ENCODE measurements at regions not wholly inside any gene's neighbourhood (a gene's known extent, or its start where the extent isn't known, plus 50 kb on each side); places are given as distances from the start of the nearest gene placed in this dataset.

GRCh38 chr12:115872919-115873357, 404.6 kb downstream of the MED13L start:
- no peak overlapping the region for H3K56ac ChIP-seq (replicated peaks; ENCODE audit: insufficient read length, low read depth, low read length)
- peak overlapping the region; percentile 79 for H3K27ac ChIP-seq (ENCODE audit: low read depth, low read length)
- H4K20me1 ChIP-seq (replicated peaks in 1 of 2; ENCODE audit: control insufficient read depth in 1 of 2, insufficient read depth in 2 of 2, low read length in 2 of 2) = no peaks in the 10 kb centered on the region
- no peak overlapping the region for H2BK15ac ChIP-seq (ENCODE audit: low read length)
- DNase-seq (ENCODE audit: low read depth in 1 of 2, low spot score in 2 of 2) = no peak
- 45% methylated on average over 4 of the region's 4 CpGs; no CpG with 5 or more reads in 1 of the 2 experiments for WGBS, 2 experiments (ENCODE audit: extremely low coverage in 1 of 2, insufficient coverage in 1 of 2, insufficient read length in 1 of 2, insufficient replicate concordance in 2 of 2, low coverage in 1 of 2, low lambda C conversion rate in 2 of 2, missing lambda C conversion rate in 1 of 2)
- no peak overlapping the region for H3K4ac ChIP-seq (replicated peaks; ENCODE audit: insufficient read length, low read depth, low read length)
- no peak overlapping the region; the same call in 1 of the 2 replicates for H2BK20ac ChIP-seq (ENCODE audit: low read length)
- no peaks in the 10 kb centered on the region for H3K23me2 ChIP-seq (ENCODE audit: low read depth, low read length)
- H3K79me1 ChIP-seq (ENCODE audit: low read depth, low read length) = no peaks in the 10 kb centered on the region
- H3K14ac ChIP-seq (ENCODE audit: insufficient read length) = no peak overlapping the region
- no peak overlapping the region for H3K23ac ChIP-seq (ENCODE audit: insufficient read length)
- peak overlapping the region; percentile 36; the same call in 1 of the 2 replicates for H2AFZ ChIP-seq (ENCODE audit: low read length)
- no peak overlapping the region for H2AK5ac ChIP-seq (ENCODE audit: low read depth, low read length)
- H3K36me3 ChIP-seq (ENCODE audit: control insufficient read depth in 2 of 4, insufficient read depth in 4 of 4, low read length in 3 of 4) = no peaks in the 10 kb centered on the region
- H3K4me1 ChIP-seq (replicated peaks in 1 of 4; ENCODE audit: control insufficient read depth in 3 of 4, insufficient read depth in 4 of 4, low read length in 3 of 4) = peaks cover 11 to 23% (median 16%) of the 10 kb centered on the region in 4 experiments
- H3K9ac ChIP-seq (replicated peaks in 1 of 4; ENCODE audit: extremely low read depth in 1 of 4, low read depth in 3 of 4, low read length in 3 of 4) = peak overlapping the region in 2 of 4 experiments; percentile 26 to 34; a peak in 2 of 7 replicates
- H2BK5ac ChIP-seq (ENCODE audit: low read depth, low read length) = peak overlapping the region; percentile 84; the same call in 1 of the 2 replicates
- peak; percentile 48 for FAIRE-seq
- H3K4me3 ChIP-seq (ENCODE audit: extremely low read depth in 1 of 4, insufficient read depth in 2 of 4, low read depth in 3 of 4, low read length in 4 of 4) = peak overlapping the region in 1 of 4 experiments; percentile 39; a peak in 1 of 8 replicates
- ChIA-PET POLR2A (ENCODE audit: partially characterized antibody) (interaction anchor here (0.6 to 1.8 kb wide), 6 partner anchors 12 to 1074 kb away, joined by 3 to 8 read pairs (median 4); no protein-coding TSS in a partner anchor), CTCF (ENCODE audit: partially characterized antibody) (interaction anchor here (0.6 to 5.5 kb wide), 12 partner anchors 8 to 1892 kb away, joined by 3 to 35 read pairs (median 6); no protein-coding TSS in a partner anchor)
- H3K18ac ChIP-seq (ENCODE audit: extremely low read depth, low read length) = peak overlapping the region; percentile 72; the same call in 1 of the 2 replicates
- peak overlapping the region; percentile 20 for H4K5ac ChIP-seq (ENCODE audit: insufficient read length, low read depth, low read length)
- no peaks in the 10 kb centered on the region for H3K79me2 ChIP-seq (ENCODE audit: control insufficient read depth in 1 of 2, insufficient read depth in 2 of 2, low read length in 2 of 2)
- peak overlapping the region; percentile 45 to 49 for H3K4me2 ChIP-seq (ENCODE audit: insufficient read depth in 1 of 2, low read depth in 2 of 2, low read length in 2 of 2)
- no peak overlapping the region for H2BK120ac ChIP-seq (replicated peaks; ENCODE audit: low read depth, low read length)
- no peaks in the 10 kb centered on the region for H3K27me3 ChIP-seq (replicated peaks in 1 of 4; ENCODE audit: control insufficient read depth in 3 of 4, extremely low read depth in 1 of 4, insufficient read depth in 3 of 4, low read length in 3 of 4)
- H2BK12ac ChIP-seq (ENCODE audit: low read depth, low read length) = peak overlapping the region; percentile 93; the same call in 1 of the 2 replicates
- H4K91ac ChIP-seq (replicated peaks; ENCODE audit: insufficient read length, low read length) = peak overlapping the region; percentile 1
- no peaks in the 10 kb centered on the region for H3K9me3 ChIP-seq (ENCODE audit: insufficient read depth in 2 of 2, low read depth in 1 of 2, low read length in 1 of 2)
- H4K8ac ChIP-seq (ENCODE audit: extremely low read depth, insufficient read depth, low read length) = no peak overlapping the region
- no peak for TF ChIP-seq SIN3A (conservative IDR thresholded peaks at IDR 0.05 in 1 of 2, IDR thresholded peaks at IDR 0.05 in 1 of 2; ENCODE audit: low read depth in 1 of 2, low read length in 2 of 2)
- no peak for TF ChIP-seq KDM1A (IDR thresholded peaks at IDR 0.05; ENCODE audit: borderline replicate concordance, low read length)
- TF ChIP-seq EP300 (IDR thresholded peaks at IDR 0.05; ENCODE audit: borderline replicate concordance in 1 of 2, low read depth in 2 of 2, low read length in 2 of 2) = peak in 1 of 2 experiments; percentile 76; a peak in 1 of 3 replicates
- TF ChIP-seq JUN (IDR thresholded peaks at IDR 0.05; ENCODE audit: low read depth, low read length) = peak; percentile 83
- TF ChIP-seq TCF12 (IDR thresholded peaks at IDR 0.05; ENCODE audit: low read depth, low read length) = 0 out of 2 replicates have a peak, but pooled peaks have one; percentile 61

Data from H1 (cell line).